RKO (cell line): ENCODE measurements at regions not wholly inside any gene's neighbourhood (a gene's known extent, or its start where the extent isn't known, plus 50 kb on each side); places are given as distances from the start of the nearest gene placed in this dataset.
"Not testable (repeated sequence)": the region's sequence is repeated elsewhere in the genome, so short reads cannot be mapped to it uniquely, and the experiment has no call there.

Source experiments
- DNase-seq: peaks from one replicate; pipeline ENCODE4 v3.0.0-alpha.2; 2016; ENCODE audit warnings: low spot score

DNA sequence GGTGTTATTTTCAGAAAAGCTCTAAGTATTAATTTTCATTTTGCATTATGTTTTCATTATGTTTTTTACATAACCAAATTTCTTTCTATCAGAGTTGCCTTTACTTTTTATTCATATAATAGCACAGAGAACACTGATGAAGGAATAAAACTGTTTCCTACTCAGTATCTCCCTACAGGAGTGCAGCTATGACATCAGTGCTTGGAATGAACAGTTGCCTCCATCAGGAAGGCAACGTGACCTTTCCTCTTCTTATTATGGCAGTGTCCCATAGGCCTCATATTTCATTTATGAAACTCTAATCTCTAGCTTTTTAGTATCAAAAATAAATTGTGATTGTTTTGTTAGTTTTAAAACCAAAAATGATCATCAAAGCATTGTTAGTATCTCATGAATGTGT is 712.8 kb downstream of the CD109 start:
- no peak for DNase-seq

GRCh38 chr6:74404366-74404765 is 708.4 kb downstream of the CD109 start:
- DNase-seq: no peak

- no peak for DNase-seq
Measured at GRCh38 chr6:74402781-74403180, 706.8 kb downstream of the CD109 start.

DNA sequence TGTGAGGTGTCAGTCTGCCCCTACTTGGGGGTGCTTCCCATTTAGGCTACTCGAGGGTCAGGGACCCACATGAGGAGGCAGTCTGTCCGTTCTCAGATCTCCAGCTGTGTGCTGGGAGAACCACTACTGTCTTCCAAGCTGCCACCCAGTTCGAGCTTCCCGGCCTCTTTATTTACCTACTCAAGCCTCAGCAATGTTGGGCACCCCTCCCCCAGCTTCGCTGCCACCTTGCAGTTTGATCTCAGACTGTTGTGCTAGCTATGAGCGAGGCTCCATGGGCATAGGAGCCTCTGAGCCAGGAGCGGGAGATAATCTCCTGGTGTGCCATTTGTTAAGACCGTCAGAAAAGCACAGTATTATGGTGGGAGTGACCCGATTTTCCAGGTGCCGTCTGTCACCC is 682.4 kb downstream of the CD109 start:
- not testable (repeated sequence) for DNase-seq

- peak; percentile 41 for DNase-seq
Measured at GRCh38 chr6:74369556-74369993, 673.6 kb downstream of the CD109 start.

GRCh38 chr6:74368746-74369145 is 672.7 kb downstream of the CD109 start:
- DNase-seq: no peak

DNA sequence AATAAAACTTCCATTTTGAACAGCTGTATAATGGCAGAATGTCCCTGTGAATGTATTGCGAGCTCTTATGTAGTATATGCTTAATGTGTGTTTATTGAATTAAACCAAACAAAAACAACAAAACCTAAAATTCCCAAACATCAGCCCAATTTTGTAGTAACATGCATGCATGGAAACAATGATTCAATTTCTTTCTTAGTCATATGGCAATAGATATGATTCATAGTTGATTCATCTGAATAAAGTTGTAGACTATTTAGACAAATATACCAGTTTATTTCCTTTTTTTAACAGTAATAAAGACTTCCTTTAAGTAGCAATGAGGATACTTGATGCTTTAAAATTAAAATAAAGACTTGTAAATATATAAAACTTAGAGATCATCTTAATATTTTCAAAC is 670.6 kb downstream of the CD109 start:
- peak; percentile 59 for DNase-seq

GRCh38 chr6:74362391-74362790 is 666.4 kb downstream of the CD109 start:
- no peak for DNase-seq

DNA sequence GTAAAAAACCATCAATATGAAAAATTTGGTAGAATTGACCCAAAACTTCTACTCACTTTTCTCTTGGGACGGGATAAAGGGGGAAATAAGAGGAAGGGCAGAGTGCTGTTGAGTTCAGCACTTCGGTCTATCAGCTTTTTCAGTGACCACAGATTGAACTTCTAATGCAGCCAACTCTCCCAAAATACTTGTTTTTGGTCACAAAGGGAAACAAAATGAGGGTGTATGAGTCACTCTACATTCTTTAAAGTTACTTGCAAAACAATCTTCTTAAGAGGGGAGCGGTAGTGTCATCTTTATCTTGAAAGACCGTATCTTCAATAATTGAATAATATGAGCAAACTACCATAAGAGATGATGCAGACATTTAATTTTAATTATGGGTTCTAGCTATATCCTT is 661.3 kb downstream of the CD109 start:
- DNase-seq: no peak

- peak; percentile 3 for DNase-seq
Measured at GRCh38 chr6:74356391-74356790, 660.4 kb downstream of the CD109 start.

- no peak for DNase-seq
Measured at GRCh38 chr6:74346936-74347535, 651.0 kb downstream of the CD109 start.

DNA sequence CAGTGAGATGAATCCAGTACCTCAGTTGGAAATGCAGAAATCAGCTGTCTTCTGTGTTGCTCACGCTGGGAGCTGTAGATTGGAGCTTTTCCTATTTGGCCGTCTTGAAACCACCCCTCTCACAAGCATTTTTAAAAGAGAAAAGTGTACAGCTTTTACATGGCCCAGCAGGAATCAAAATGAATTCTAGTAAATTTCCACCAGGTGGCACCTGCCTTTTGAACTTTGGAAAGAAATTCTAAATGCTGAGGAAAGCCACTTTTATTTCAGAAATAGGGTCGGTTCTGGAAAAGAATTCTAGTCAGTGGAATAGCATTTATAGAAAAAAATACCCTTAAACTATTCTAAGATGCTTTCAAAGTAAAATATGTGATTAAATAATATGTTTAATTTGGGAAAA is 647.8 kb downstream of the CD109 start:
- peak; percentile 2 for DNase-seq

- not testable (repeated sequence) for DNase-seq
Measured at GRCh38 chr6:74343321-74343720, 647.3 kb downstream of the CD109 start.

DNA sequence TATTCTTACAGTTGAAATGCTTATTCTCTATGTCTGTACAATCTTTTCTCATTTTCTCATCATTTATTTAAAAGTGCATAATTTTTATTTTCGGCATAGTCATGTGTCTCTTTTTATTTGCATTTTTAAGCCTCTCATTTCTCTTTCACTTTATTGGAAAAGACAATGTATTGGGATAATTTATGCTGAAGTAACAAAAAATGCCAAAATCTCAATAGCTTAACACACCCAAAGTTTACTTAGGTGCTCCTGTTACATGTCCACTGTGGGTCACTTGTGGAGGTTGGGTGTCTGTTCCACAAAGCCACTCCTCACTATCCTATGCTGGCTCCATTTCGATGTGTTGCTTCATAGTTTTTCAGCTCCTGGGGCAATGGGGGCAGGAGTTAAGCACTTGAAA is 638.7 kb downstream of the CD109 start:
- DNase-seq: no peak

GRCh38 chr6:74333406-74333805 is 637.4 kb downstream of the CD109 start:
- DNase-seq: no peak

GRCh38 chr6:74320715-74321114 is 624.7 kb downstream of the CD109 start:
- DNase-seq: no peak

DNA sequence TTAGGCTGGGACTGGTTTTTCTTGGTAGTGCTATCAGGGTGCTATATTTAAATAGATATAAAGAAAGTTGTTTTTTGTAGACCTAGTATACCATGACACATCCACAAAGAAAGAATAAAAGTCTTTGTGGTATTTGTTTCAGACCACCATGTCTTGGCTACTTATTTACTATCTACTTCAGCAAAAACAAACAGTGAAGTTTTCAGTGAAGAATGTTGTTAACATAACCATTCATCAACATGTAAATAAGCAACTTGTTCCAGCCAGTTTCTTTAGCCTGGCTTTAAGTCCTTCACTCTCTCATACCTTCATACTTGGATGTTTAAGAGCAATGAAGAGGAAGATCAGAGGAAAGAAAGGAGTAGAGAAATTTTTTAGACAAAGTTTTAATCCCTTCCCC is 624.1 kb downstream of the CD109 start:
- DNase-seq: no peak

DNA sequence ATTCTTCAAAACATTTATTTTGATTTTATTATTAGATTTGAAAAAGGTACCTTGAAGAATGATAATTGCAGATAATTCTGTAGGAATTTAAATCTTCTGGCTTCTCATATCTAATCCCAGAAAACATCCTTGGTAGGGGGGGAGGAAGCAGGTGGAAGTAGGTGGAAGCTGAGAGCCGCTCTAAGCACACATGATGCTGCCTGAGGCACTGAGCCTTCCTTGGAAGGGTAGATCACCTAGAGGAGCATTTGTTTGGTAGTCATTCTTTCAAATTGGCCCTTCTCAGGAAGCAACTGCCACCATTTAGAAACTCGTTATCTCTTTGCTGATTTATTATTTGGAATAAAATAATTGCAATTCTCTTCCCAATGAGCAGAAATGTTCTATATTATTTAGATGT is 623.3 kb downstream of the CD109 start:
- DNase-seq: no peak

- DNase-seq: no peak
Measured at GRCh38 chr6:74318738-74319137, 622.7 kb downstream of the CD109 start.

DNA sequence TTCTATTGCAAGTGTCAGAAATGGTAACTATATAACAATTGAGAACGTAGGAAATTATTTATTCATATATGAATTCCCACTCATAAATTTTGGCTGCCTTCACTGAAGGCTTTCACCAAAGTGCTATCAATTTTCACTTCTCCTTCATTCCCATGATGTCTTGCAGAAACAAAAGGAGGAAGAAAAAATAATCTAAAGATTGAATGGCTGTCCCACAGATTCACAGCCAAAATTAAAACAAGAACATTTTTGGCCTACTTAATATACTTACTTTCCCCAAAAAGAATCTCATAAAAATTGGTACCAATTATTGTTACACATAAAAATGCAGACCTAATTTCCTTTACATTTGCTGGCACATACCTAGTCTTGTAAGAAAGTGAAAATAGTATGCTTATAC is 616.1 kb downstream of the CD109 start:
- DNase-seq: no peak

- no peak for DNase-seq
Measured at GRCh38 chr6:74311431-74311830, 615.4 kb downstream of the CD109 start.

- DNase-seq: no peak
Measured at GRCh38 chr6:74289884-74290283, 593.9 kb downstream of the CD109 start.

DNA sequence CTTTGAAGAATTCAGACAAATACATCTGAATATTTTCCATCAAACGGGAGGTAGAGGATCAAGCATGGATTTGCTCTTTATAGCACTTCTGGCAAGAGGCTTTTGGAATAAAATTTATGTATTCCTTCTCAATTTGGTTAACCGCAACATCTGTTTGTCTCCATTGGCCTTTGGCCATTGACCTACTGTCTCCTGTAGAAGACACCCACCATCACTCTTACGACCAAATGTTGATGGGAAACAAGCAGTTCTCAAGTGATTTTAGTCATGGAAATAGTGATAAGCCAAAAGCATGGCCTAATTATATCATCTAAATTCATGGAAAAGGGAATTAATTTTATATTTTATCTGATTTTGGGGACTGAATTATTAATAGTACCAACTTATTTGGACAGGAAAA is 591.9 kb downstream of the CD109 start:
- no peak for DNase-seq

GRCh38 chr6:74287441-74287840 is 591.4 kb downstream of the CD109 start:
- DNase-seq: no peak

- DNase-seq: no peak
Measured at GRCh38 chr6:74284284-74284683, 588.3 kb downstream of the CD109 start.
